Prostate gland (tissue), 2 donors: ENCODE measurements at regions not wholly inside any gene's neighbourhood (a gene's known extent, or its start where the extent isn't known, plus 50 kb on each side); places are given as distances from the start of the nearest gene placed in this dataset.

Source experiments
- CTCF ChIP-seq, 4 experiments: fragments of 200-600 bp in 2 of 4; fragments of 450-650 bp in 2 of 4; sonication (generic) in 2 of 4; IDR thresholded peaks; 1 replicate in 3 of 4; 2 replicates in 1 of 4; pipeline ENCODE4 v1.5.1; 2016 to 2019; ENCODE audit warnings: antibody characterized with exemption in 4 of 4, mild to moderate bottlenecking in 2 of 4, moderate library complexity in 2 of 4
- POLR2A ChIP-seq: fragments of 450-650 bp; IDR thresholded peaks from one replicate; pipeline ENCODE4 v1.6.1; 2016; ENCODE audit warnings: antibody characterized with exemption, mild to moderate bottlenecking
- POLR2AphosphoS5 ChIP-seq: sonication (generic); formaldehyde crosslinking; IDR thresholded peaks from one replicate; pipeline ENCODE4 v1.6.1; 2017; ENCODE audit warnings: antibody characterized with exemption

- TF ChIP-seq POLR2AphosphoS5: no peak
- no peak for TF ChIP-seq POLR2A
- no peak for TF ChIP-seq CTCF (IDR thresholded peaks at IDR 0.05)
Observed at GRCh38 chr6:44676246-44676790, 288.8 kb downstream of the CDC5L start.
